GM12864 (cell line): ENCODE measurements at regions not wholly inside any gene's neighbourhood (a gene's known extent, or its start where the extent isn't known, plus 50 kb on each side); places are given as distances from the start of the nearest gene placed in this dataset.

ENCODE experiments used
- DNase-seq: peaks from one replicate; pipeline ENCODE4 v3.0.0-alpha.2; 2011; ENCODE audit warnings: low read depth
- H3K4me3 ChIP-seq: 2 replicates; pipeline ENCODE4 v1.5.1; 2011; ENCODE audit warnings: mild to moderate bottlenecking, low read depth, low read length, control low read depth
- TF ChIP-seq, protein P1 (sequence below): IDR thresholded peaks from 2 replicates; pipeline ENCODE4 v1.5.1; 2011; ENCODE audit warnings: low read depth, mild to moderate bottlenecking, moderate library complexity, low read length, control low read depth, inconsistent platforms; ENCODE audit errors: missing control alignments

DNA sequence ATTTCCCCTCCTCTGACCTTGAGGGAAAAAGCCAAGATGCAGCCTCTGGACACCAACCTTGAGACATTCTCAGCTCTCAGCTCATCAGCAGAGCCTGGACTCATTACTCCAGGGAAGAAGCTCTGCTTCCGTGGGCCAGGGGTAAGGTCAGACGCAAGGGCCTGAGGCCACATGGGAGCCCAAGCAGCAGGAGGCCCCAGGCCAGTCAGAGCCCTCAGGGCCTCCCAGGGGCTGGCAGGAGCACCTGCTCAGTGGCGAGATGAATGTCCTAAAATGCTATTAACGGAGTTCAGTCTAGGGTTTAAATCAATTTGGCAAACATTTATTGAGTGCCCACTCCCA, 208.6 kb downstream of the ERMARD start:
- no peak overlapping the region for H3K4me3 ChIP-seq
- DNase-seq: no peak
- TF ChIP-seq, protein P1, sequence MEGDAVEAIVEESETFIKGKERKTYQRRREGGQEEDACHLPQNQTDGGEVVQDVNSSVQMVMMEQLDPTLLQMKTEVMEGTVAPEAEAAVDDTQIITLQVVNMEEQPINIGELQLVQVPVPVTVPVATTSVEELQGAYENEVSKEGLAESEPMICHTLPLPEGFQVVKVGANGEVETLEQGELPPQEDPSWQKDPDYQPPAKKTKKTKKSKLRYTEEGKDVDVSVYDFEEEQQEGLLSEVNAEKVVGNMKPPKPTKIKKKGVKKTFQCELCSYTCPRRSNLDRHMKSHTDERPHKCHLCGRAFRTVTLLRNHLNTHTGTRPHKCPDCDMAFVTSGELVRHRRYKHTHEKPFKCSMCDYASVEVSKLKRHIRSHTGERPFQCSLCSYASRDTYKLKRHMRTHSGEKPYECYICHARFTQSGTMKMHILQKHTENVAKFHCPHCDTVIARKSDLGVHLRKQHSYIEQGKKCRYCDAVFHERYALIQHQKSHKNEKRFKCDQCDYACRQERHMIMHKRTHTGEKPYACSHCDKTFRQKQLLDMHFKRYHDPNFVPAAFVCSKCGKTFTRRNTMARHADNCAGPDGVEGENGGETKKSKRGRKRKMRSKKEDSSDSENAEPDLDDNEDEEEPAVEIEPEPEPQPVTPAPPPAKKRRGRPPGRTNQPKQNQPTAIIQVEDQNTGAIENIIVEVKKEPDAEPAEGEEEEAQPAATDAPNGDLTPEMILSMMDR: no peak

GRCh38 chr6:169959136-169960002, 207.9 kb downstream of the ERMARD start:
- peak; percentile 34 for DNase-seq
- TF ChIP-seq, protein P1: no peak
- no peak overlapping the region for H3K4me3 ChIP-seq

GRCh38 chr6:169958510-169958909, 207.1 kb downstream of the ERMARD start:
- no peak for DNase-seq
- TF ChIP-seq, protein P1: no peak
- H3K4me3 ChIP-seq: no peak overlapping the region

DNA sequence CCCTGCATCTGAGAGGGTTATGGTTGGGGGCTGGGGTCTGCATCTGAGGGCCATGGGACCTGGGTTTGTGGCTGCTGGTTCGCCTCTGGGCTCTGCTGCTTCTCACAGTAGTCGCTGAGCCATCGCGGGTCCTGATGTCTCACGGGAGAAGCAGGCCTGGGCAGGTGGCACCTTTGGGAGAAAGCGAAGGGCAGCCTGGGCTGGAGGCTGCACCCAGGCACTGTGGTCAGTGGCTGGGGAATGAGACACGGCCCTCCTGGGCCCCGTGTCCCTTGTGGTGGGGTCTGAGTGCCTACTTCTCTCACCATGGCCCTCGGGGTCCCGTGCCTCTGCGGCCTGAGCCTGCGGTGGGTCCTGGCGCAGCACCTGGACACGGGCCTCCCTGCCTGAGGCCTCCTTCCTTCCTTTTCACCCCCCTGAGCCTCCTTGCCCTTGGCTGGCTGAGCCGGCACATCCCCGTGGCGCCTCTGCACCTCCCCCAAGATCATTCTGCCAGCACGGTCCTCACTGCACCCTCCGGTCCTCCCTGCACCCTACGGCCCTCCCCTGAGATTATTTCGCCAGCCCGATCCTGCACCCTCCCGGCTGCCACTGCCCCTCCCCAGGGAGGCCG, 206.0 kb downstream of the ERMARD start:
- no peak for DNase-seq
- H3K4me3 ChIP-seq: no peak overlapping the region
- TF ChIP-seq, protein P1: no peak

DNA sequence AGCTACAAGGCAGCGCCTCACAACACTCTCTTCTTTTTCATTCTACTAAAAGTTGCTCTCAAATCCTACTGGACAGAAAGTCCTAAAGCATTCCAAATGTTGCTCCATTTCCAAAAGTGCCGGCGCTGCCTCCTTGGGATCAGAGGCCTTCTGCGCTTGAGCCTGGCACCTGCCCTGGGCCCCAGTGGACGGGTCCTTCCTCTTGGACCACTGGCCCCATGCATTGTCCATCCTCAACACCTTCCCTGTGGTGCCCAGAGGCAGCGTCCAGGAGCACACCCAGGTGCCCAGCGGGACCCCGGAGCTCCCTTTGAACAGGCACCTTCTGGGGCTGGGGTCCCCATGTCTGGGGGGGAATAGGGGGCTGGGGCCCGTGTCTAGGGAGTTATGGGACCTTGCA, 205.2 kb downstream of the ERMARD start:
- DNase-seq: no peak
- TF ChIP-seq, protein P1: no peak
- no peak overlapping the region for H3K4me3 ChIP-seq

DNA sequence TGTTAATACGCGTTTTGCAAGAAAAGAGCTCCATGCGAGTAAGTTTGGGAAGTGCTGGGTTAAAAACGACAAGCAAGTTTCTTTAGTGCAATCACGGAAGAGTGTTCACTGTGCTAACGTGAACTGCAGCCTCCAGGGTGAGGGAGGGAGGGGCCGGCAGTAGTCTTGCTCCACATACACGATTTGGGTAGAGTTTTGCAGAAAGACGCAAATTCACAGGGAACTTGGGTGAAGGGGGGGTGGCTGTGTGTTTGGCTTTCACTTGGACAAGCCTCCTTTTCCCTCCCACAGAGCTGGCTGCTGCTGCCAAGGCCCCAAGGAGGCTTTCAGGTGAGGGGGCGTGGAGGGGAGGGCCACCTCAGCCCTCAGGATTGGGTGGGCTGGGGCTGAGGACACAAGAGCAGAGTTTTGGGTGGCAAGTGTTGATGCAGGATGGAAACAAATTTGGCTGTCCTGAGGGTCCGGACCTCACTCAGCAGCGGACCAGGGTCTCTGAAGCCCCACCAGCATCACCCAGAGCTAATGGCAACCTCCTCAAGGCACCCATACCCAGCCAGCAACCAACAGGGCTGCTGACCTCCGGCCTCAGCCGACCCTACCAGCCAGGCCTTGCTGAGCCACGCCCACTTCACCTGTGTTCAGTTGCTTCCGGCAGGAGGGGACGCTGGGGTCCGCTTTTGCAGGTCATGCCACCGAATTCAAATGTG, 204.5 kb downstream of the ERMARD start:
- no peak for DNase-seq
- TF ChIP-seq, protein P1: no peak
- no peak overlapping the region for H3K4me3 ChIP-seq
